GM18858 (cell line): ENCODE measurements at regions not wholly inside any gene's neighbourhood (a gene's known extent, or its start where the extent isn't known, plus 50 kb on each side); places are given as distances from the start of the nearest gene placed in this dataset.

Experiments used
- ATAC-seq: cut with Tn5 transposase; IDR thresholded peaks from one replicate; pipeline ENCODE4 v1.9.1; 2021; ENCODE audit not compliant: unreplicated experiment

- no peak for ATAC-seq
Measured at GRCh38 chr5:82413302-82414040, 135.3 kb upstream of the RPS23 start.

- no peak for ATAC-seq
Measured at GRCh38 chr5:82408033-82408432, 129.9 kb upstream of the RPS23 start.

- ATAC-seq: no peak
Measured at GRCh38 chr5:82406205-82406773, 128.1 kb upstream of the RPS23 start.

GRCh38 chr5:82405618-82406204, 127.6 kb upstream of the RPS23 start:
- ATAC-seq: no peak

- ATAC-seq: no peak
Measured at GRCh38 chr5:82405161-82405560, 127.0 kb upstream of the RPS23 start.

- no peak for ATAC-seq
Measured at GRCh38 chr5:82404382-82404945, 126.3 kb upstream of the RPS23 start.

GRCh38 chr5:82403724-82404123, 125.6 kb upstream of the RPS23 start:
- no peak for ATAC-seq

- ATAC-seq: no peak
Measured at GRCh38 chr5:82403026-82403425, 124.9 kb upstream of the RPS23 start.

GRCh38 chr5:82399111-82399510, 121.0 kb upstream of the RPS23 start:
- ATAC-seq: no peak

- ATAC-seq: no peak
Measured at GRCh38 chr5:82397741-82398320, 119.7 kb upstream of the RPS23 start.

- no peak for ATAC-seq
Measured at GRCh38 chr5:82396871-82397514, 118.8 kb upstream of the RPS23 start.

GRCh38 chr5:82396396-82396795, 118.2 kb upstream of the RPS23 start:
- no peak for ATAC-seq

GRCh38 chr5:82393951-82394350, 115.8 kb upstream of the RPS23 start:
- no peak for ATAC-seq

GRCh38 chr5:82390088-82390487, 111.9 kb upstream of the RPS23 start:
- no peak for ATAC-seq

GRCh38 chr5:82389347-82389746, 111.2 kb upstream of the RPS23 start:
- no peak for ATAC-seq

- ATAC-seq: no peak
Measured at GRCh38 chr5:82388181-82388580, 110.0 kb upstream of the RPS23 start.

- no peak for ATAC-seq
Measured at GRCh38 chr5:82387819-82388166, 109.6 kb upstream of the RPS23 start.

- ATAC-seq: no peak
Measured at GRCh38 chr5:82387001-82387818, 109.1 kb upstream of the RPS23 start.

GRCh38 chr5:82386576-82386975, 108.4 kb upstream of the RPS23 start:
- no peak for ATAC-seq

- ATAC-seq: no peak
Measured at GRCh38 chr5:82384034-82384750, 106.0 kb upstream of the RPS23 start.
